ENCODE measurements at regions not wholly inside any gene's neighbourhood (a gene's known extent, or its start where the extent isn't known, plus 50 kb on each side); places are given as distances from the start of the nearest gene placed in this dataset.
A peak's percentile ranks its signal among the peaks of the same experiment; 100 is the strongest.

DNA sequence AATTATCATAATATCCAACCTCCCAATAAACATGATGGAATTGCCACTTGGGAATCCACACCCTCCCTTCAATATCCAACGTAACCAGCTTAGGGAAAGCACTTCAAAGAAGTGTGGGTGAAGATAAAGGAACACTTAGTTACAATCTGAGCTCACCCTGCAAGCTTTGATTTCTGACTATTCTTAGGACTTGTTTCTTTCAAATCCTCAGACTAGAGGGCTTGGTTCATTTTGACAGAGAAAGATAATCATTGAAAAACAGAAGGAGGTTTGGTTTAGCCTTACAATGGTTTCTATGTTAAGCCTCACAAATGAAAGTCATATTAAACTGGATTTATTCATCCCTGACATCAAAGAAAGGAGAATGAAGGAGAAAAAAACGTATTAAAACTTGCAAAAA lies 57.9 kb upstream of the SYT13 start:
- intact Hi-C loops (cut with DNase I): loop anchor here in 1 of 2 donors (10.0 kb wide), 1 partner anchor 431 kb away; no protein-coding TSS in a partner anchor
- no peak for ATAC-seq
- H3K36me3 ChIP-seq: no peaks in the 10 kb centered on the region
- no peak for DNase-seq
- H3K27me3 ChIP-seq: peaks cover 4 to 13% of the 10 kb centered on the region in 2 donors
- H3K27ac ChIP-seq: no peak overlapping the region
- H3K4me1 ChIP-seq: peaks cover 0 to 8% of the 10 kb centered on the region in 2 donors
- H3K9me3 ChIP-seq: no peaks in the 10 kb centered on the region
- TF ChIP-seq, protein P1, sequence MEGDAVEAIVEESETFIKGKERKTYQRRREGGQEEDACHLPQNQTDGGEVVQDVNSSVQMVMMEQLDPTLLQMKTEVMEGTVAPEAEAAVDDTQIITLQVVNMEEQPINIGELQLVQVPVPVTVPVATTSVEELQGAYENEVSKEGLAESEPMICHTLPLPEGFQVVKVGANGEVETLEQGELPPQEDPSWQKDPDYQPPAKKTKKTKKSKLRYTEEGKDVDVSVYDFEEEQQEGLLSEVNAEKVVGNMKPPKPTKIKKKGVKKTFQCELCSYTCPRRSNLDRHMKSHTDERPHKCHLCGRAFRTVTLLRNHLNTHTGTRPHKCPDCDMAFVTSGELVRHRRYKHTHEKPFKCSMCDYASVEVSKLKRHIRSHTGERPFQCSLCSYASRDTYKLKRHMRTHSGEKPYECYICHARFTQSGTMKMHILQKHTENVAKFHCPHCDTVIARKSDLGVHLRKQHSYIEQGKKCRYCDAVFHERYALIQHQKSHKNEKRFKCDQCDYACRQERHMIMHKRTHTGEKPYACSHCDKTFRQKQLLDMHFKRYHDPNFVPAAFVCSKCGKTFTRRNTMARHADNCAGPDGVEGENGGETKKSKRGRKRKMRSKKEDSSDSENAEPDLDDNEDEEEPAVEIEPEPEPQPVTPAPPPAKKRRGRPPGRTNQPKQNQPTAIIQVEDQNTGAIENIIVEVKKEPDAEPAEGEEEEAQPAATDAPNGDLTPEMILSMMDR (IDR thresholded peaks at IDR 0.05): no peak
- H3K4me3 ChIP-seq: no peak overlapping the region

DNA sequence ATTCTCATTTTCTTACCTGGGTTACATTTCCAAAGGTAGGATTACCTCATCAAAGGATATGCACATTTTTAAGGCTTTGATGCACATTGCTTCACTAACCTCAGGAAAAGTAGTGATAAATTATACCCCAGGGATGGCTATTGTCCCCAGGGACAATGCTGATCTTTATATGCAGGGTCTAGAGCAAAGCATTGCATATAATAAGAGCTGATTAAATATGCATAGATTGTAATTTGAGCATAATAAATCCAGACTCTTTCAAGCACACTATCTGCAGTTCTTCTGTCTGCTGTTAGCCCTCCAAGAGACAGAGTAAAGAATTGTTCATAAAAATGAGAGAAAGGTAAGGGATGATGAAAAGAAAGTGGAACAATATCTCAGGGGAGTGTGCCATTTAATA lies 57.3 kb upstream of the SYT13 start:
- Histone ChIP-seq H3K9me3 (no peaks in the 10 kb centered on the region), H3K27ac (no peak overlapping the region), H3K27me3 (peaks cover 0 to 7% of the 10 kb centered on the region in 2 donors), H3K36me3 (no peaks in the 10 kb centered on the region), H3K4me3 (no peak overlapping the region), H3K4me1 (peaks cover 0 to 8% of the 10 kb centered on the region in 2 donors)
- no peak for DNase-seq
- TF ChIP-seq, protein P1 (IDR thresholded peaks at IDR 0.05): no peak
- ATAC-seq: no peak
- intact Hi-C loops (cut with DNase I): loop anchor here in 1 of 2 donors (10.0 kb wide), 1 partner anchor 431 kb away; no protein-coding TSS in a partner anchor

DNA sequence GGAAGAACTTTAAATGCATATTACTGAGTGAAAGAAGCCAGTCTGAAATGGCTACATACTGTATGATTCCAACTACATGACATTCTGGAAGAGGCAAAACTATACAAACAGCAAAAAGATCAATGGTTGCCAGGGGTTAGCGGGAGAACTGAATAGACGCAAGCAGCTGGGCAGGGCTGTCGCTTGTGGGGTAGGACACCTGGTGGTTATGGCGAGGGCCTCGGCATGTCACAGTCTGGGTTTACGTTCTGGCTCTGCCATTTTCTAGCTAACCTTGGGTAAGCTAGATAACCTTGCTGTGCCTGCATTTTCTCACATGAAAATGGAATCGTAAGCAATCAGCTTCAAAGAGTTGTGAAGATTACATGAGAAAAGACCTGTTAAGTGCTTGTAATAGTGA lies 55.2 kb upstream of the SYT13 start:
- peaks cover 0 to 4% of the 10 kb centered on the region in 2 donors for H3K27me3 ChIP-seq
- no peaks in the 10 kb centered on the region for H3K36me3 ChIP-seq
- H3K4me1 ChIP-seq: peaks cover 0 to 8% of the 10 kb centered on the region in 2 donors
- no peak for DNase-seq
- TF ChIP-seq, protein P1 (IDR thresholded peaks at IDR 0.05): no peak
- no peaks in the 10 kb centered on the region for H3K9me3 ChIP-seq
- H3K4me3 ChIP-seq: no peak overlapping the region
- H3K27ac ChIP-seq: no peak overlapping the region
- no peak for ATAC-seq
- intact Hi-C loops (cut with DNase I): loop anchor here in 1 of 2 donors (10.0 kb wide), 1 partner anchor 433 kb away; no protein-coding TSS in a partner anchor

DNA sequence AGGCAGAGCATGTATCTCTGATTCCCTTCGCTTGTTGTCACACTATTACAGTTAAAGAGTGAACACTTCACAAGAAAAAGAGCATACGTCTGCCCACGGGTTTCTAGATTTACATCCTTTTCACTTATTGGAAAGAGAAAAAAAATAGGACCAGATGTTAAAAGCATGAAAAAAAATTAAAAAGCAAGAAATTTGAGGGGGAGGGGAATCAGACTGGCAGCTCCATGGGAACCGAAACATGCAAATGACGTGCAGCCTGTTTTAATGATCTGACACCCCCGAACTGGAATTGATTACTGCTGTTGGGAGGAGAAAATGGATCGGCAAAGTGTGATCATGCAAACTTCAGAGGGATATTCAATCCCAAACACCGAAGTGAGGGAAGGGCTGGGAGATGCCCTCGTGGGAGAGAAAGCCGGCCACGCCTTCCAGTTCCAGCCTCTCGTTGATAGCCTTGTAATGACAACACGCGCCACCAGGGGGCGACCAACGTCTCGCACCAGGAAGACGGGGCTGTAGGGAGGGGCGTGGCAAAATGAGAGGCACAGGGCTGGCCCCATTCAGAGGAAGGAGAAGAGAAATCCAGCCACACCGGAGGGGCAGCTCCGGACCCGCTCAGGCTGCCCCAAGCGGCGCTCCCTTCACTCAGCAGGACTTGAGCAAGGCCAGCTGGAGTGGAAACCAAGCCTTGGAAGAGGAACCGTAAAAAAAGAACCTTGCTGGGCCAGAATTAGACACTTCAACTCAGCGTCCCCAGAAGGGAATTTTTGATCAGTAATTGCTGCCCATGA lies 53.8 kb upstream of the SYT13 start:
- DNase-seq: peak; percentile 86 to 98 (median 94)
- peak; percentile 99 for ATAC-seq
- peaks cover 0 to 8% of the 10 kb centered on the region in 2 donors for H3K4me1 ChIP-seq
- H3K27me3 ChIP-seq: peaks cover 0 to 2% of the 10 kb centered on the region in 2 donors
- H3K4me3 ChIP-seq: peak overlapping the region in 1 of 2 donors; percentile 6
- H3K36me3 ChIP-seq: no peaks in the 10 kb centered on the region
- no peak overlapping the region for H3K27ac ChIP-seq
- H3K9me3 ChIP-seq: no peaks in the 10 kb centered on the region
- intact Hi-C loops (cut with DNase I): loop anchor here (10.0 kb wide), 2 partner anchors 225 to 435 kb away; no protein-coding TSS in a partner anchor
- TF ChIP-seq, protein P1 (IDR thresholded peaks at IDR 0.05): peak; percentile 95 to 97

DNA sequence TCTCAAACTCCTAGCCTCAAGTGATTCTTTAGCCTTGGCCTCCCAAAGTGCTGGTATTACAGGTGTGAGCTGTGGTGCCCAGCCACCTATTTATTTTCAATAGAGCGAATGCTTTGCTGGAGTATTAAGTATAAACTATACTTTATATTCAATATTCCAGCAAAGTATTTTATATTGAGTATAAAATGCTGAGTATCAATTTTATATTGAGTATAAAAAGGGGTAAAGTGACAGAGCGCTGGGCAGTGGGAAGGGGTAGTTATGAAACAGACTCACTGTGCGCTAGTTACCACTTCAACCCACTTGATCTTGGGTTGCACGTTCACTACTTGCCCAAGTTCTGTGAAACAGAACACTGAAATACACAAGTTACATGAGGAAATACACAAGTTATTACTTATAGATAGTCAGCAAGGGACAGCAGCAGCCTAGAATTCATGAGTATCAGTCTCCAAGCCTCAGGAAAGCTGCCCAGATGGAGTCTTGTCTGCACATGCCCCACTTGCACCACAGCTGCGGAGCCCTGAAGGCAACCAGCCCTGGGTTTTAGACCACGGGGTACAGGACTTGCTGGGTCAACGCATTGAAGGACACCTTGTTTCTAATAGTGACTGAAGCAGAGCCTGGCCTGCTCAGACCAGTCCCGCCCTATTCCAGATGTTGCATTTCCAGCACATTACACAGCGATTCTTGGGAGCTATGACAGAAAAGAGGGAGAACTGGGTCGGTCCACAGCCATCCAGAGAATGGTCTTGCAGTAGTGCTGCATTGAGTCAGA lies 51.6 kb upstream of the SYT13 start:
- intact Hi-C loops (cut with DNase I): loop anchor here in 1 of 2 donors (10.0 kb wide), 1 partner anchor 223 kb away; no protein-coding TSS in a partner anchor
- ATAC-seq (no peak), DNase-seq (no peak)
- no peaks in the 10 kb centered on the region for H3K36me3 ChIP-seq
- H3K27me3 ChIP-seq: no peaks in the 10 kb centered on the region
- no peak overlapping the region for H3K4me3 ChIP-seq
- no peak overlapping the region for H3K27ac ChIP-seq
- TF ChIP-seq, protein P1 (IDR thresholded peaks at IDR 0.05): no peak
- peaks cover under 1 to 12% of the 10 kb centered on the region in 2 donors for H3K4me1 ChIP-seq
- no peaks in the 10 kb centered on the region for H3K9me3 ChIP-seq

Measured in left lung (tissue), 4 donors.